BLaER1 (cell line): ENCODE measurements at regions not wholly inside any gene's neighbourhood (a gene's known extent, or its start where the extent isn't known, plus 50 kb on each side); places are given as distances from the start of the nearest gene placed in this dataset.
"Not testable (repeated sequence)": the region's sequence is repeated elsewhere in the genome, so short reads cannot be mapped to it uniquely, and the experiment has no call there.

Experiments
- H3K27ac ChIP-seq: shearing (Covaris generic); formaldehyde crosslinking; 2 replicates; pipeline ENCODE4 v1.8.1; 2022
- H3K27me3 ChIP-seq: shearing (Covaris generic); formaldehyde crosslinking; 2 replicates; pipeline ENCODE4 v1.8.1; 2022
- H3K36me3 ChIP-seq: shearing (Covaris generic); formaldehyde crosslinking; 2 replicates; pipeline ENCODE4 v1.8.1; 2022
- H3K4me1 ChIP-seq: shearing (Covaris generic); formaldehyde crosslinking; 2 replicates; pipeline ENCODE4 v1.8.1; 2022
- H3K4me2 ChIP-seq: shearing (Covaris generic); formaldehyde crosslinking; 2 replicates; pipeline ENCODE4 v1.8.1; 2022
- H3K4me3 ChIP-seq: shearing (Covaris generic); formaldehyde crosslinking; 2 replicates; pipeline ENCODE4 v1.8.1; 2022
- H3K9ac ChIP-seq: shearing (Covaris generic); formaldehyde crosslinking; 2 replicates; pipeline ENCODE4 v1.8.1; 2022
- H3K9me3 ChIP-seq: shearing (Covaris generic); formaldehyde crosslinking; 2 replicates; pipeline ENCODE4 v1.8.1; 2022
- H4K20me1 ChIP-seq: shearing (Covaris generic); formaldehyde crosslinking; 2 replicates; pipeline ENCODE4 v1.8.1; 2022
- Cebpa-rat ChIP-seq: shearing (Covaris generic); IDR thresholded peaks from 2 replicates; pipeline ENCODE4 v1.8.1; 2022

DNA sequence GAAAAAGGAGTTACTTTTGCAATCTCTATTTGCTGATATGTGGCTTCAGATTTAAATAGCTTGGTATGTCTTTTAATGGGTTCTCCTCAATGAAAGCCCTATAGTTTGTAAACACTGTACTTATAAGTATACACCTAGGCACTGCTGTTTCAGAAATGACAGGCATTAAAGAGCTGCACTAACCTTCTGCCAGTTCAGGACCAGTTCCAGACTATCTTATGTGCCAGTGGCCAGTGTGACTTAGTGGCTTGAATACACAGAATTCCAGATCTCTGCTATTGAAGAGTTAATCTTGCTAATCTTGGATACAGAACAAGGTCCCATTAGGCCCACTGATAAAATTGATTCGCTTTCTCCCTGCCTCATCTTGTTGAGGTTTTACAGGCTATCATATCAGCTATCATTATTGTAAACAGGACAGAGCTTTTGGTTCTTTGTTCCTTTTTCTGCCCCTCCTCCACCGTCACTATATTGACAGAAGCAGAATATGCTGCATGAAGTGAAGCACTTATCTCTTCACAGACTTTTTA lies 337.5 kb downstream of the LRRIQ3 start:
- Histone ChIP-seq H3K4me2 (no peak overlapping the region), H3K9me3 (no peaks in the 10 kb centered on the region), H3K36me3 (no peaks in the 10 kb centered on the region), H3K9ac (no peak overlapping the region), H3K27ac (no peak overlapping the region), H3K27me3 (no peaks in the 10 kb centered on the region), H3K4me1 (no peaks in the 10 kb centered on the region), H3K4me3 (no peak overlapping the region), H4K20me1 (no peaks in the 10 kb centered on the region)
- no peak for TF ChIP-seq Cebpa-rat

DNA sequence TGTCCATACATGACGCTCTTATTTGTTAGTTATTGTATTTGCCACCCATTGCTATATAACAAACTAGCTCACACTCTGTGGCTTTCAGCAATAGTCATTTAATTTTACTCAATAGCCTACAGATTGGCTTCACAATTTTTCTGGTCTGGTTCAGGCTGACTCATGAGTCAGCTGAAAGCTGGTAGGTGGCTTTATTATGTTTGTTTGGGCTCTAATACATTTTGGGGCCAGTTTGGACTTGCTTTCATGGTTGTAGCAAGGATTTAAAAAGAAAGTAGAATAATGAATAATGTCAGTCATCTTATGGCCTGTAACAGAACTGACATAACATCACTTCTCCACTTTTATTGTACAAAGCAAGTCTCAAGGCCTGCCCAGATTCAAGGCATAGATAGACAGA lies 338.7 kb downstream of the LRRIQ3 start:
- Histone ChIP-seq H3K4me2 (no peak overlapping the region), H3K9me3 (no peaks in the 10 kb centered on the region), H3K27me3 (no peaks in the 10 kb centered on the region), H3K9ac (no peak overlapping the region), H3K4me1 (no peaks in the 10 kb centered on the region), H3K4me3 (no peak overlapping the region), H4K20me1 (no peaks in the 10 kb centered on the region), H3K36me3 (no peaks in the 10 kb centered on the region), H3K27ac (no peak overlapping the region)
- no peak for TF ChIP-seq Cebpa-rat

DNA sequence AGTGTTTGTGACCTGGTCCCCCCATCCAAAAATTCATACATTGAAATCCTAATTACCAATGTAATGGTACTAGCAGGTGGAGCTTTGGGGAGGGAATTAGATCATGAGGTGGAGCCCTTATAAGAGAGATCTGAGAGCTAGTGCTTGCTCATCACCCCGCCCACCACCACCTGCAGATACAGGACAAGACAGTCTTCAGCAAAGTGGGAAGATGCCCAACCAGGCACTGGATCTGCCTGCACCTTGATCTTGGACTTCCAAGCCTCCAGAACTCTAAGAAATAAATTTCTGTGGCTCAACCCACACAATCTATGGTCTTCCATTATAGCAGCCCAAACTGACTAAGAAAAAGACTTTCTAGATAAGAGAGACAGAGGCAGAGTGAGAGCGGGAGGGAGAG lies 343.4 kb downstream of the LRRIQ3 start:
- Histone ChIP-seq H3K4me2 (no peak overlapping the region), H3K27me3 (no peaks in the 10 kb centered on the region), H3K4me1 (no peaks in the 10 kb centered on the region), H3K4me3 (no peak overlapping the region), H3K36me3 (no peaks in the 10 kb centered on the region), H3K9me3 (no peaks in the 10 kb centered on the region), H3K27ac (no peak overlapping the region), H3K9ac (no peak overlapping the region), H4K20me1 (no peaks in the 10 kb centered on the region)
- no peak for TF ChIP-seq Cebpa-rat

DNA sequence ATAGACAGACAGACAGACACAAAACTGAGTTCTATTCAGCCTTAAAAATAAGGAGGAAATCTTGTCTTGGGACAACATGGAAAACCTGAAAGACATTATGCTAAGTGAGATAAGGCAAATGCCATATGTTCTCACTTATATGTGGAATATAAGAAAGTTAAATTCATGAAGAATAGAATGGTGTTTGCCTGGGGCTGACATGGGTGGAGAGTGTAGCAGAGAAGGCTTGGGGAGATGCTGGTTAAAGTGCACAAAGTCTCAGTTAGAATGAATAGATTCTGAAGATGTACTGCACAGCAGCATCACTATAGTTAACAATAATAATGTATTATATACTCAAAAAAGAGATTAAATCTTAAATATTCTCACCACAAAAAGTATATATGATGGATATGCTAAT lies 355.5 kb downstream of the LRRIQ3 start:
- Histone ChIP-seq H3K27me3 (no peaks in the 10 kb centered on the region), H3K4me2 (no peak overlapping the region), H3K27ac (no peak overlapping the region), H3K4me3 (no peak overlapping the region), H3K4me1 (no peaks in the 10 kb centered on the region), H4K20me1 (no peaks in the 10 kb centered on the region), H3K9ac (no peak overlapping the region), H3K36me3 (no peaks in the 10 kb centered on the region), H3K9me3 (no peaks in the 10 kb centered on the region)
- no peak for TF ChIP-seq Cebpa-rat

DNA sequence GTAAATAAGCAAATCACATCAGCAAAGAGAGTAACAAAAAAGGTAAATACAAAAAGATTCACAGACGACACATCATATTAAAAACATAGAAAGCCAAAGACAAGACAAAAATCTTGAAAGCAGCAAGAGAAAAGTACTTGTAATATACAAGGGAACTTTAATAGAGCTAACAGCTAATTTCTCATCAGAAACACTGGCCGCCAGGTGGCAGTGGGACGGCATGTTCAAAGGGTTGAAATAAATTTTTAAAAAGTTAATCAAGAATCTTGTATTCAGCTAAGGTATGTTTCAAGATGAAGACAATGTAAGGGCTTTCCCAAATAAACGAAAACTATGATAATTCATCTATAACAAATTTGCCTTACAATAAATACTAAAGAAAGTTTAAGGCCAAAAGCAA lies 358.1 kb downstream of the LRRIQ3 start:
- H3K27me3 ChIP-seq = no peaks in the 10 kb centered on the region
- TF ChIP-seq Cebpa-rat = no peak
- H3K4me1 ChIP-seq = no peaks in the 10 kb centered on the region
- H3K27ac ChIP-seq = no peak overlapping the region
- H3K4me3 ChIP-seq = no peak overlapping the region
- H3K4me2 ChIP-seq = no peak overlapping the region
- no peaks in the 10 kb centered on the region for H4K20me1 ChIP-seq
- no peaks in the 10 kb centered on the region for H3K9me3 ChIP-seq
- no peak overlapping the region for H3K9ac ChIP-seq
- H3K36me3 ChIP-seq = no peaks in the 10 kb centered on the region

DNA sequence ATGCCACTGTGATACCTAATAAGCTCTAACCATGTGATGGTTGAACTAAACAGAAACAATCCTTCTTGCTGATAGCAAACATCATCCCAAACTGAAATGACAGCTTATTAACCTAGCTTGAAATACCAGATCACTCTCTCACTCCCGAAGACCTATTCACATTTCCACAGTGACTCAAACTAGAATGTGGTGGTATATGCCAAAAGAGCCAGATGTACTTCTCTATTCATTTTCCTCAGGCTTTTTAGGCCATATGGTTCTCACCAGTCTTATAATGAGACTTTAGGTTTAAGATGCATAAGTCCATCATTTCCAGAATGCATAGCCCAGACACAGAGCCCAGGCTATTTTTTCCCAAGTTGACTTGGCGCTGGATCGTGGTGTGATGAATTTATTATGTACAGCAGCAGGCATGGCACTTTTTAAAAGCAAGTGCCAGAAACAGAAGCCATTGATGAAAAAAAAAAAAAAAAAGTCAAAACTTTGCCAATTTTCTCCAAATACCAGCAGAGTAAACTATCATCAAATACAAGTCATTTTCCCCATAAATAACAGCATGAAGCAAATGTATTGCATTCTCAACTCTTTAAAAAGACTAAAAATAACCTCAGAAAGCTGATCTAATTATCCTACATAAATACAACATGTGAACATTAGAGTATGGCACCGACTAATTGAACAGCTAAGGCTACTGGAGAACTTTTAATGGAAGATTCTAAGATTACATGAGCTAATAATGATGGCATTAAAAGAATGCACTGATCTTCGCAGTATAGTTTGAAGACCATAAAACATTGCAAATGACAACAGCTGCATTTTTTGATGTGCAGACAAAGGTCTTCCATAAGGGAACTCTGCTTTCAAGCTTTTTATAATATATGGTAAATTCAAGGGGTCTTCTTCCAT lies 365.4 kb downstream of the LRRIQ3 start:
- TF ChIP-seq Cebpa-rat = no peak
- no peak overlapping the region for H3K27ac ChIP-seq
- no peaks in the 10 kb centered on the region for H3K9me3 ChIP-seq
- no peaks in the 10 kb centered on the region for H4K20me1 ChIP-seq
- H3K4me3 ChIP-seq = no peak overlapping the region
- no peak overlapping the region for H3K4me2 ChIP-seq
- H3K27me3 ChIP-seq = no peaks in the 10 kb centered on the region
- no peaks in the 10 kb centered on the region for H3K4me1 ChIP-seq
- no peak overlapping the region for H3K9ac ChIP-seq
- H3K36me3 ChIP-seq = no peaks in the 10 kb centered on the region

DNA sequence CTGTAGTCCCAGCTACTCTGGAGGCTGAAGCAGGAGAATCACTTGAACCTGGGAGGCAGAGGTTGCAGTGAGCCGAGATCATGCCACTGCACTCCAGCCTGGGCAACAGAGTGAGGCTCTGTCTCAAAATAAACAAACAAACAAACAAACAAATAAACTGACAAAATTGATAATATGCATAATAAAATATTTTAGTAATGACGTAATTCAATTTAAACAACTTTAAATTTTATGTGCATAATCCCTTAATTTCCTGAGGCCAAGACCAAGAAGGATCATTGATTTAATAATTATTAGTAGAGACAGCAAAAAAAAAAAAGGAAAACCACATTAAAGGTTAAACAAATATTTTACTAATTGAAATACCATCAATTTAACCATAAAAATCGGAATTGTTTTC lies 370.7 kb downstream of the LRRIQ3 start:
- not testable (repeated sequence) for H3K9ac ChIP-seq, H3K27ac ChIP-seq, H4K20me1 ChIP-seq, H3K27me3 ChIP-seq, H3K36me3 ChIP-seq, H3K4me2 ChIP-seq, H3K4me1 ChIP-seq, H3K4me3 ChIP-seq, H3K9me3 ChIP-seq

DNA sequence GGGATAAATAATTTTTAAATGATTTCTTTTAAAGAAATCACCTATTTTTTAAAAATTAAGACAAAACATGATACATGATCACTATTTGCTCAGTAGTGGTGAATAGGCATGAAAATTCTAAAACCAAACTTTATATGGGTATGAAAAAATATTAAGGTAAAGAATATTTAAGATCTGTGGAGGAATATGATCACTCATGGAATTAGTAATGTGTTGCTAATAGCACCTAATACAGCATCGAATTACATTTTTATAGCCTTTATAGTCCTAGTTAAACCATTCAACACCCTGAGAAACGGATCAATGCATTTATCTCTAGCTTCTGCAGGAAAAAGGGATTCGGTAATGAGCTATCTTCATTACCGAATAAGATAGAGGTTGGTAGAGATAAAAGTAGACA lies 373.9 kb downstream of the LRRIQ3 start:
- Histone ChIP-seq H3K9ac (no peak overlapping the region), H3K27ac (no peak overlapping the region)
- no peak for TF ChIP-seq Cebpa-rat

DNA sequence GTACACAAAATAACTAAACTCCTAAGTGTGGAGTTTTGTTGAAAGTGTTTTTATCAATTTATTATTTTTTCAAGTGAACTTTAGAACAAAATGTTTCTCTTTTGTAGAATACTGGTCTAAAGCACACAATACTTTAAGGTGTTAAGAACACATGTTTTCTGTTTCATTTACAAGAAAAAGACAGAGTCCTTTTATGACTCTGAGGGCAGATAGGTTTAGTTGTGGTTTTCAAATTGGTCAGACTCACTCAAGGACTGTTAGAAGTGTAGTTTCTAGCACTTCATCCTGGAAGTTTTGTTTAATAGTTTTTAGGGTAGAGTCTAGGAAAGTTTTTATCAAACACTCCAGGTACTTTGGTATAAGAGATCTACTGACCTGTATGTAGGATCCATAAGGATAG lies 376.5 kb downstream of the LRRIQ3 start:
- no peak for TF ChIP-seq Cebpa-rat
- H3K27ac ChIP-seq = no peak overlapping the region
- no peaks in the 10 kb centered on the region for H3K27me3 ChIP-seq
- H3K36me3 ChIP-seq = no peaks in the 10 kb centered on the region
- H3K4me1 ChIP-seq = no peaks in the 10 kb centered on the region
- H3K9ac ChIP-seq = no peak overlapping the region
- no peak overlapping the region for H3K4me3 ChIP-seq
- no peak overlapping the region for H3K4me2 ChIP-seq
- H4K20me1 ChIP-seq = no peaks in the 10 kb centered on the region
- no peaks in the 10 kb centered on the region for H3K9me3 ChIP-seq

More for the DNA sequence above, 373.9 kb downstream of the LRRIQ3 start:
- Histone ChIP-seq H3K36me3 (no peaks in the 10 kb centered on the region), H3K9me3 (no peaks in the 10 kb centered on the region), H3K4me3 (no peak overlapping the region), H4K20me1 (no peaks in the 10 kb centered on the region), H3K4me2 (no peak overlapping the region), H3K27me3 (no peaks in the 10 kb centered on the region), H3K4me1 (no peaks in the 10 kb centered on the region)

DNA sequence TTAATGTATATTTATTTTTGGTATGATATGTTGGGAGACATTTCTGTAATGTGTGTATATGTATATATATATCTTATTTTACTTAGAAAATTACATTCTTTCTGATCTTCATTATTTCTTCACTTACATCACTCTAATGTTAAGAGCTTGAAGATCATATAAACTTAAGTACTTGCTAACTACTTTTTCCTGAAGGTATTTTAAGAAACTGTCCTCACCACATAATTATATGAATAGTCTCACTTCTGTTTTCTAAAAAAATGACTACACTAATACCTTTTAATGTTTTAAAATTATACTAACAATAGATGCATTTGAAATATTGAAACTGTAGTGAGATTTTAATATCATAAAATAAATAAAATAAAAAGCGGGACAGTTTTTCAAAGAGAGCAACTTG lies 377.1 kb downstream of the LRRIQ3 start:
- Histone ChIP-seq H3K27me3 (no peaks in the 10 kb centered on the region), H3K27ac (no peak overlapping the region), H3K4me3 (no peak overlapping the region), H3K4me1 (no peaks in the 10 kb centered on the region), H3K36me3 (no peaks in the 10 kb centered on the region), H3K9me3 (no peaks in the 10 kb centered on the region), H3K4me2 (no peak overlapping the region), H3K9ac (no peak overlapping the region), H4K20me1 (no peaks in the 10 kb centered on the region)
- no peak for TF ChIP-seq Cebpa-rat
